Activated CD4-positive, alpha-beta T cell treated with anti-CD3 and anti-CD28 coated beads, Interleukin-2, amount 50 U/mL, for 16 hours (primary cell): ENCODE measurements at regions not wholly inside any gene's neighbourhood (a gene's known extent, or its start where the extent isn't known, plus 50 kb on each side); places are given as distances from the start of the nearest gene placed in this dataset.

ENCODE experiments used
- DNase-seq: peaks from one replicate; pipeline ENCODE4 v3.0.0-alpha.2; 2020

DNA sequence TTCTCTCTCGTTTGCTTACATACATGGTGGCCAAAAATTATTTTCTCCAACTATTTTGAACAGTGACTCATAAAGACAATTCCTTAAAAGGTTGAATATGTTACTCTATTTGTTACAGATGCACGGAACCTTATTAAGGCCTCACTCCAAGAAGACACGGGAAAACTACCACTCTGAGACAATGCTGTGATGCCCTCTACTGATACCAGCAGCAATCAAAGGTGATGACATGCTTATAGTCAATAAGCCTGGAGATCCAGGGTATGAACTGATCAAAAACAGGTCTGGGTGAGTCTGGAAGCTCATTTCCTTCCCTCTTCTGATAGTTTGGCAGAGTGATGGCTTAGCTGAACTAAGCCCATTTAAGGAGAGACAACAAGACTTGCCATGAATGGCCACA is 563.0 kb downstream of the LRRIQ3 start:
- no peak for DNase-seq

DNA sequence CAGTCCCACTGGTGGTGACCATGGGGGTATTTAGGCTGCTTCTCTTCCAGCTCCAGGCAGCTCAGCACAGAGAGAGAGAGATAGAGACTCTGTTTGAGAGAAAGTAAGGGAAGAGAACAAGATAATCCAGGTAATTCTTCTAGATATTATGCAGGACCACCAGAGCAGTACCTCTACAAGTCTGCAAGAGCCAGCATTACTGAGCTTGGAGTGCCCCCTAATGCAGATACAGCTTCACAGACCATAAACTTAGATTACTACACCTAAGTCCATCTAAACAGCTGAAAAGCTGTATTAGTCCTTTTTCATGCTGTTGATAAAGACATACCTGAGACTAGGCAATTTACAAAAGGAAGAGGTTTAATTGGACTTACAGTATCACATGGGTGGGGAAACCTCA is 570.3 kb downstream of the LRRIQ3 start:
- DNase-seq = no peak

DNA sequence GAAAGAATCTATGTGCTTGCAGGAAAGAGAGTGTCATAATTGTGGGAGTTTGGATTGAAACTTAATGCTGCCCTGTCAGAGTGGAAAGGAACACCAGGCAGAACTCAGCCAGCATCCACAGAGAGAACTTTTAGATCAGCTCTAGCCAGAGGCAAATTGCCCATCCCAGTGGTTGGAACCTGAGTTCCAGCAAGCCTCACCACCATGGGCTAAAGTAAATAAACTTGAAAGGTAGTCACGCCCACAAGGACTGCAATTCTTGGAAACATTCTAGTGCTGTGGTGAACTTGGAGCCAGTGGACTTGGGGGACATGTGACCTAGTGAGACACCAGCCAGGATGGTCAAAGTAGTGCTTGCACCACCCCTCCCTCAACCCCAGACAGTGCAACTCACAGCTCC is 571.6 kb downstream of the LRRIQ3 start:
- DNase-seq = no peak

DNA sequence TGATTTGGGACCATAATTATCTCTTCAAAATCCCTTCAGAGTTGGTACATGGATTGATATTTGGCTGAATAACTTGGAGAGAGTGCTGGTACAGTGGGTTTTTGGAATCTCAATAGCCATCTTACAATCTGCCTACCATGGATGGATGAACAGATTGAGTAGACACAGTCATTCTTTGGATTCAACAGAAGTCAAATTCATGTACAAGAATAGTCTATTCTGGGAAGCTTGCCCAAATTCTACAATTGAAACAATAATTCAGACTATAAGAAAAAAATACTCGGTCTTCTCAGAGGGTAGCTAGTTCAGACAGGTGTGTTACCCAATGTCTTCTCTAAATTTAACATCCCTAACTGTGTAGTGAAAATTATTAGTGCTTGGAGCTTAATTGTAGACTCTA is 574.0 kb downstream of the LRRIQ3 start:
- DNase-seq = no peak

DNA sequence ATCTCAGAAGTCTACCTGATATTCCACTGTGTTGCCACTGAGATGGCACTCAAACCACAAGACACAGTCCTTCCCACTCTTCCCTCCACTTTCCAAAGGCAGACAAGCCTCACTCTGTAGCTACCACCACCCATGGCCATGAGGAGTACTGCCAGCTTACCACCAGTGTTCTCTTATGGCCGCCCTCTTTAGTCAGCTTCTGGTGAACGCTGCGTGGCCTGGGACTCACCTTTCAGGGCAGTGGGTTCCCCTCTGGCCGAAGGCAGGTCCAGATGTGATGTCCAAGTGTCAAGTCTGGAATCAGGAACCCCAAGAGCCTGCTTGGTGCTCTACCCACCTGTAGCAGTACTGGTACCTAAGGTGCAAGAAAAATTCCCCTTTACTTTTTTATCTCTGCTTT is 580.8 kb downstream of the LRRIQ3 start:
- no peak for DNase-seq

GRCh38 chr1:73611681-73612080 is 586.3 kb downstream of the LRRIQ3 start:
- DNase-seq = no peak

DNA sequence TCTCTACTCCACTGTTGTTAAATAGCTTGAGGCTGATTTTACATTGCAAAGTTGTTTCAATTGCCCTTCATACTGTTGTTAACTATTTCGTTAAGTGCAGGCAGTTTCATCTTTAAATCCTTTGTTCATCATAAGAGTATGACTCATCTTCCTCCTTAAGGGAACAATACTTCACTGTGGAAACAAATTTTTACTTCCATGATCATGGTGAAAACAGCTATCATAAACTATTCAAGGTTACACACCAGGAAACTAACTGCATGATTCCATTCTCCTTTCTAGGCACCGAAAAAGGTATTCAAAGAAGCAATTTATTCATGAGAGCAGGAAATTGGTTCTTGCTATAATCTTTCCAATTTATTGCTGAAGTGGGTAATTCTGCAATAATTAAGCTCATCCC is 593.2 kb downstream of the LRRIQ3 start:
- no peak for DNase-seq

- DNase-seq = no peak
These were observed 593.8 kb downstream of the LRRIQ3 start for GRCh38 chr1:73604211-73604610.

DNA sequence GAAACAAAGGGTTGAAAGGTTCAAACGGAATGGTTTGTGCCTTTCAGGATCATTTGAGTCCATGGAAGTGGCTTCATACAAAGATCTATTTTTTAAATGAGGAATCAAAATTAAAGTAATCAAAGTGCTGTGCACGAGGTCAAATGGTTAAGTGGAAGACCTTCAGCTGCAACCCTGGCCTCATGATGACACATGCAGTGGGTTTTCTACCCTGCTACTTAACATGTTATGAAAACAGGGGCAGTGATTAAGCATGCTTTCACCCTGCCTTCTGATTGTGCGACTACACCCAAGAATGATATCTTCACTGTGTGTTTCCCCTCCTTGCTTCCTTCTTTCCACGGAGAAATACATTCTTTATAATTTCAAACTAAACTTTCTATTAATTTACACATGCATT is 604.2 kb downstream of the LRRIQ3 start:
- no peak for DNase-seq

- no peak for DNase-seq
These were observed 604.6 kb downstream of the LRRIQ3 start for GRCh38 chr1:73593364-73593763.

DNA sequence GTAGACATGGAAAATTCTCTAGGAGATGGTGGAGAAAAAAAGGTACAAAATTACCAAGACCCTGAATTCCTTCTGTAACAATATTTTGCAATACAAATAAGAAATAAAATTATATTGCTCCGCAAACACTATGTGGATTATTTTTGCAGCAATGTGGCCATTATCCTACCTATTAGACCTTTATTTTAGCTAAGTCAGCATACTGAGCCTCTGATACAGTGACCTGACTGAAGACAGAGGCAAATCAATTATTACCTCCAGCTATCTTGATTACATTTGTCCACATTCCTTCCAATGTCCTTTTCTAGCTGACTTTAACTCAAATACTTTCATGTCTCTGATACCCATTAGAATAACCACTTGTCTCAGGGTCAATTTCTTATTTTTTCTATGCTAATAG is 610.9 kb downstream of the LRRIQ3 start:
- no peak for DNase-seq

- no peak for DNase-seq
These were observed 620.8 kb downstream of the LRRIQ3 start for GRCh38 chr1:73577206-73577605.

- DNase-seq = no peak
These were observed 621.9 kb downstream of the LRRIQ3 start for GRCh38 chr1:73576083-73576482.

DNA sequence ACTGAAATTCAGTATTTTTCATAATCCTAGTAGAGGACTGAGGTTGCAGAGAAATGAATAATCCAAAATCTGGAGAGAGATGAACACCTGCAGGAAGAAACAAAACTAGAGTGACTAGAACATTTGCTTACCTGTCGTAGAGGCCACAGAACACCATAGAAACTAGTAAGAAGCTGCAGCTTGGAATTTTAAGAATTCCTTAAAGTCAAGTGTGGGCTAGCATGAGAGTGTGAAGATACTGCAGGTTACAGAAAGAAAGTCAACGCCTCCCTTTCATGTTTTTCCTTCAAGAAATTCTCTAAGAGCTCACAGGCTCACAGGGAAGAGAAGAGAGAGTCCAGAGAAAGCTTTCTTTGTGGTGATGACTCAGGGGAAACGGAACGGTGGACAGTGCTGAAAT is 633.7 kb downstream of the LRRIQ3 start:
- no peak for DNase-seq

- no peak for DNase-seq
These were observed 641.7 kb downstream of the LRRIQ3 start for GRCh38 chr1:73556270-73556669.

DNA sequence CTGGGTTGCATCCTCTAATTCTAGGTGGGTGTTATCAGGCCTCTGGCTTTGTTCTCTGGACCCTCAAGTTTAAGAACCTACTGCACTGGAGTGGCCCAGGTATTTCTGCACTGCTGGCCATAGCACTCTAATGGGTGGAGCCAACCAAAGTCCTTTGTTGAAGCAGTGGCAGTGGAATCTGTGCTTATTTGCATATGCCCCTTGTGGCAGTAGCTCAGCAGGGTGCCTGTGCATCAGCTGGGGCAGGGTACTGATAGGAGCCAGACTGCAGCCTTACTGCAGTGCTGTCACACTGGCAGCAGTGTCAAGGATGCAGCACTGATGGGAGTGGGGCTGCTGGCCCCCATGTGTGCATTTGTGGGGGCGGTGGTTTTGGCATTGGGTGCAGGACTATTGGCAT is 660.6 kb downstream of the LRRIQ3 start:
- DNase-seq = no peak

DNA sequence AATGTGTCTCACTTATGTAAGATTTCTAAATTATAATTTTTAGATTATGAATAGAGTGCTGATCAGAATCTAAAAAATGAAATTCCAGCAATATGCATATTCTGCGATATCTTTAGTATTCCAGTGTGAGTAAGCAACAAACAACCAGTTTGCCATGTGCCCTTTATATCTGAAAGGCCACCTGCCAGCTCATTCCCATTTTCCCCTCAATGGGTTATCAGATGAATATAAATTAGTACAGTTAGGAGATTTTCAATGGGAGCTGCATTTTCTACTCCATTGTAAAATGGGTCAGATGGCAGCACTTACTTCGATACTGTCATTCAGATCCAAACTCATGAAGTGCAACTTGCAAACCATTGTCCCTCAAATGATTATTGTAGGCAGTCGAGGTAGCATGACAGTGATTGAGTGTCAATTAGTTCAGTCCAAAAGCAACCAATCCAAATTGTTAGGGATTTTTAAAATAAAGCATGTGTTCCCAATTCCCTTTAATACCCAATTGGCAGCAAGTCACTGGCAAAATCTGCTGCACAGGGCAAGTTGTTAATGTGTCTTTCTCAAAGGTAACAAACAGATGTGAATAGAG is 680.3 kb downstream of the LRRIQ3 start:
- no peak for DNase-seq

DNA sequence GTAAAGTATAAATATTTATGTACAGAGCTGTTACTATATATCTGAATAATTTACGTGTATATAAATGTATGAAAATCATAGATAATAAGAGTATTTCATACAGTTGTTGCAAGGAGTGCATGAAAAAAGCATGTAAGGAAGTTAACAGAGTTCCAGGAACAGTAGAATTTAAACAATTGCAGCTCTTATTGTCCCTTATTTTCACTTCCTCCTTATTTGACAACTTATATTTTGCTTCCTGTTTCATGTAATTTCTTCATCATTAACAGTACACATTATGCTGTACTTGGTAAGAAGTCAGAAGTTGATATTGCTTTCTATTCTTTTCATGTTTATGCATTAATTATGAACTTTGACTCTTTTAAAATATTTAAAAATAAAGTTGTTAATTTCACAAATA is 681.5 kb downstream of the LRRIQ3 start:
- DNase-seq = no peak

- no peak for DNase-seq
These were observed 686.9 kb downstream of the LRRIQ3 start for GRCh38 chr1:73511038-73511437.

- no peak for DNase-seq
These were observed 697.8 kb downstream of the LRRIQ3 start for GRCh38 chr1:73500154-73500553.

DNA sequence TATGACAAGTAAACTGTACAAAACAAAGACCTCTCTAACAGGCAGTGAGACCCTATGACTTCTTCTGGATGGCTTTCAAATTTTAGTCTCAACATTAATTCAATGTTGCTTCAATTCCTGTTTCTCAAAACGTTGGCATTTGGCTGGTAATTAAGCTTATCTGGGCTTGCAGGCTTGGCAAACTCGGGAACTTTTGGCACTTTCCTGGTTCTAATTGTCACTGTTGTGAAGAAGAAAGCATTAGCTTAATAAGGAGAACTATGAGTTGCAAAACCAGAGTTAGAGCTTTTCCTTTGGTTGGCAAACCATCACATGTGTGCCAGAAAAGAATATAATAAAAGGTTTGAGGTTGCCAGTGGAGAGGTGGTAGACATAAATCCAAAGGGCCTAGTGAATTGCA is 698.3 kb downstream of the LRRIQ3 start:
- DNase-seq = no peak

GRCh38 chr1:73491621-73492020 is 706.4 kb downstream of the LRRIQ3 start:
- DNase-seq = no peak

GRCh38 chr1:73475316-73475870 is 722.6 kb downstream of the LRRIQ3 start:
- DNase-seq = no peak

GRCh38 chr1:73472810-73473209 is 725.2 kb downstream of the LRRIQ3 start:
- no peak for DNase-seq

DNA sequence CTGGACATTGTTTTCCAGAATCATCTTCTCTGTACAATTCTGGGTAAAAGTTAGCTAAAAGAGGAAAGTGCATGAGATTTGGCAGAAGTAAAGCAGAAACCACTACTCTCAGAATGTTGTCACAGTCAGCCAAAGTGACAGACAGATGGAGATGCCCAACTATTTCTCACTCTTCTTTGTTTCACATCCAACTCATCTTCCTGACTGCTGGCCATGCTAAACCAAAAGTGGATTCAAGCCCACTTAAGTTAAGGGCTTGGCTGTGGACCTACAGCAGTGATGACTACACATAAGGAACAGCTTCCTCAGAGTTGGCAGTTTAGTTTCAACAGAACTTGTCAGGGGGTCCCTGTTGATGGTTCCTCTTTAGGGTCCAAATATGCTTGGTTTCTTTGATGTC is 730.2 kb downstream of the LRRIQ3 start:
- DNase-seq = no peak

DNA sequence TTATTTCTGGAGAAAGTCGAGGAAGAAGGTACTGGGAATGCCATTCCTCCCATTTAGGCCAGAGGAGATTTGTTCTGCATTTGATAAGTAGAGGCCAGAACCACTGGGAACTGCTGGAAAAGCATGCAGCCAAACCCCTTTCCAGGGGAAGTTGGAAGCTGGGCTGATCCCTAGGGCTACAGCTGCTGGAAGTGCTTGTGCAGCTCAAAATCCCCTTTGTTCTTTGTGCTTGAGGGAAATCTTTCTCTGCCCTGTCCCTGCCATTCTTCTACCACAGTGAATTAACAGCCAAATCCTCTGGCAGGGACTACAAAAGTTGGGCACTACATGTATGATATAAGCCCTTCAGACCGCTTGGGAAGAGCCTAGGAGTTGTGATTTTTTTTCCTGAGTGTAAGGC is 734.1 kb downstream of the LRRIQ3 start:
- DNase-seq = no peak
